D721Med (cell line): ENCODE measurements at regions not wholly inside any gene's neighbourhood (a gene's known extent, or its start where the extent isn't known, plus 50 kb on each side); places are given as distances from the start of the nearest gene placed in this dataset.
"Not testable (repeated sequence)": the region's sequence is repeated elsewhere in the genome, so short reads cannot be mapped to it uniquely, and the experiment has no call there.

Experiments
- DNase-seq: peaks from one replicate; pipeline ENCODE4 v3.0.0; 2011; ENCODE audit warnings: low spot score; ENCODE audit not compliant: insufficient read length
- FAIRE-seq: peaks from 2 replicates; lab custom pipeline; 2011; peaks lifted over from hg19 to GRCh38; lab: Jason Lieb, UNC
- CTCF ChIP-seq: IDR thresholded peaks from 2 replicates; pipeline ENCODE4 v1.5.1; 2012; ENCODE audit warnings: mild to moderate bottlenecking, control low read depth; ENCODE audit not compliant: insufficient read depth; ENCODE audit errors: missing control alignments

DNA sequence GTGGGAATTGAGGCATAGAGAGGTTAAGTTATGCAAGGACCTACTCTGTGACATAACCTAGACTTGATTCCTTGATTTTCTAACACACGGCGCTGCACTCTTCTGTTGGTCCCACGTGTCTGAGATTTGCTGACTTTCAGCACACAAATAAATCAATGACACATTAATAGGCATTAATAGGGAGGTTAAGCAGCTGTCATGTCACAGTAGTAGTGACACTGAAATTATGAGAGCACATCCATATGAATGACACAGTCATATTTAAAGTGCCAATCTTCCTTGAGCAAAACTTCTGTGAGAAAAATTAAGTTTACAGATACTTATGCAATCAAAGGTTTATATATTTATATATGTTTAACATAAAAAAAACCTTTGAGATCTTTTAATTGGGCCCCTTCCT lies 805.4 kb upstream of the SORCS1 start:
- DNase-seq (no peak), FAIRE-seq (no peak)
- no peak for TF ChIP-seq CTCF

DNA sequence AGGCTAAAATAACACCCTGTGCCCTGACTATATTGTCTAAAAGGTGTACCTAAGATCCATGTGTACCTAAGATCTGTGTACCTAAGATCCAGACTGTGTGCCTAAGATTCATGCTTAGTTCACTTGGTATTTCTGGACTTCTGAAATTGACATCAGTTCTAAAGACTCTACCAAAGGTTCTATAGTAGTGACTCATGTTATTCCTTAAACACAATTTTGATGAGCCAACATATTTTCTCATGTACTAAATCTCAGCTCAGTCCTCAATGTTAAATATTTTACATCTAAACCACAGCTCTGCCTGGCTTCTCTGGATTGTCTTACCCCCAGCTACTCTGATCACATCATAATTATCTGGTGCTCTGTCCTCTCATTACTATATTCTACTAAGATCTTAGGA lies 802.3 kb upstream of the SORCS1 start:
- DNase-seq (no peak), FAIRE-seq (no peak)
- TF ChIP-seq CTCF: no peak

- no peak for DNase-seq
- no peak for FAIRE-seq
- TF ChIP-seq CTCF: no peak
These were observed 788.4 kb upstream of the SORCS1 start for GRCh38 chr10:107952649-107953556.

DNA sequence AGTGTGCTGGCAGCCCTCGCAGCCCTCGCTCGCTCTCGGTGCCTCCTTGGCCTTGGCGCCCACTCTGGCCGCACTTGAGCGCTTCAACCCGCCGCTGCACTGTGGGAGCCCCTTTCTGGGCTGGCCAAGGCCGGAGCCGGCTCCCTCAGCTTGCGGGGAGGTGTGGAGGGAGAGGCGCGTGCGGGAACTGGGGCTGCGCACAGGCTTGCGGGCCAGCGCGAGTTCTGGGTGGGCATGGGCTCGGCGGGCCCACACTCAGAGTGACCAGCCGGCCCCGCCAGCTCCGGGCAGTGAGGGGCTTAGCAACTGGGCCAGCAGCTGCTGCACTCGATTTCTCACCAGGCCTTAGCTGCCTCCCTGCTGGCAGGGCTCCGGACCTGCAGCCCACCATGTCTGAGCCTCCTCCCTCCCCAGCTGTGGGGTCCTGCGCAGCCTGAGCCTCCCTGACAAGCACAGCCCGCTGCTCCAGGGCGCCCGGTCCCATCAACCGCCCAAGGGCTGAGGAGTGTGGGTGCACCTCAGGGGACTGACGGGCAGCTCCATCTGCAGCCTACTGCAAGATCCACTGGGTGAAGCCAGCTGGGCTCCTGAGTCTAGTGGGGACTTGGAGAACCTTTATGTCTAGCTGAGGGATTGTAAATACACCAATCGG lies 786.0 kb upstream of the SORCS1 start:
- not testable (repeated sequence) for FAIRE-seq

GRCh38 chr10:107942826-107943225 lies 778.3 kb upstream of the SORCS1 start:
- no peak for DNase-seq
- no peak for TF ChIP-seq CTCF
- no peak for FAIRE-seq

More for the DNA sequence above, 786.0 kb upstream of the SORCS1 start:
- not testable (repeated sequence) for DNase-seq

DNA sequence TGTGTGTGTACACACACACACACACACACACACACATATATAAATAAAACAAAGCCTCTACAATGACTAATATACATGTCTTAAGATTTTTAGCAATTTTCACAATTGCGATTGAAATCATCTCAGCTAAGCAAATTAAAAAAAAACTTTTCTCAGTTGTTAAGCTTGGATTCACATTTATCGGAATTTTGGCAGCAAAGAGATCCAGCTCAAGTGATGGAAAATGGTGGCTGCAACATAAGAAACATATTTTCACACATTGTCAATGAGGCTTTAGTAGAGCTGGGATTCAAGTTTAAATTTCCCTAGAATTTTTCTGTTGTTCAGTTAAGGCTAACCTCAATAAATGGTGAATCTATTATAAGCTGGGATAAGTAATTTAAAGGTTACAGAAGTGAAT lies 768.6 kb upstream of the SORCS1 start:
- DNase-seq: no peak
- FAIRE-seq: no peak
- TF ChIP-seq CTCF: no peak

DNA sequence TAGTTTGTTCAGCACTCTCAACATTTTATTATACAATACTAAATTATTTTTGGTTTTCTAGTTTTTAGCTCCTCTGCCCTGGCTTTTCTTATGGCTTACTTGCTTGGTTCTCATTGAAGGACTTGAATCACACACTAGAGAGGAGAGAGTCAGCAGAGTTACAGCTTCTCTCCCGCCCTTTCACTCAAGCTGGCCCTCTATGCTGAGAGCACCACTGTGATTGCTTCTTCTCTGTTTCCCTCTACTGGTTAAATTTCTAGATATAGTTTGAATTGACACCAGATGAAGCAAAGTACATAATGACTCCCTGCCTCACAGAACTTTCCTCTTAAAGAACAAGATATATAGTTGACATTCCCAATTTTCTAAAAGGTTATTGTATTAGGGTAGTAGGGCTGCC lies 767.3 kb upstream of the SORCS1 start:
- FAIRE-seq (no peak), DNase-seq (no peak)
- no peak for TF ChIP-seq CTCF
